HG03571 (cell line): ENCODE measurements at regions not wholly inside any gene's neighbourhood (a gene's known extent, or its start where the extent isn't known, plus 50 kb on each side); places are given as distances from the start of the nearest gene placed in this dataset.

Experiments used
- ATAC-seq: cut with Tn5 transposase; IDR thresholded peaks from one replicate; pipeline ENCODE4 v1.9.1; 2021; ENCODE audit not compliant: unreplicated experiment

GRCh38 chr3:124174910-124175874, 183.3 kb upstream of the ROPN1 start:
- ATAC-seq: no peak

DNA sequence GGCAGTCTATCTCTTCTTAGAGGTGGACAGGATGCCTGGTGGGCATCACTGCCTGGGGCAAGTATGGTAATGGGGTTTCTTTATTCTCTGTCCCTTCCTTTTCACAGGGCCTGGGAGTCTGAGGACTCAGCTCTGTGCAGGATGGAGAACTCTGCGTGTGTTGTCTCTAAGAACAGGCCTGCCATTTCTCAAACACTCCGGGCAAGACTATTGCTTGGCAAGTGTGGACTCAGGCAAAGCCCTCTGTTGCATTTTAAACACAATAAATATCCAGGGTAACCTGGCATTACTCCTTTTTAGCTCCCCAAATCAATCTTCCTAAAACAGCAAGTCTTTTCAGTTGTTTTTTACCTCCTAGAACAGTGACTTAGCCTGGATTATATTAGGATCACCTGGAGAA, 185.1 kb upstream of the ROPN1 start:
- no peak for ATAC-seq

DNA sequence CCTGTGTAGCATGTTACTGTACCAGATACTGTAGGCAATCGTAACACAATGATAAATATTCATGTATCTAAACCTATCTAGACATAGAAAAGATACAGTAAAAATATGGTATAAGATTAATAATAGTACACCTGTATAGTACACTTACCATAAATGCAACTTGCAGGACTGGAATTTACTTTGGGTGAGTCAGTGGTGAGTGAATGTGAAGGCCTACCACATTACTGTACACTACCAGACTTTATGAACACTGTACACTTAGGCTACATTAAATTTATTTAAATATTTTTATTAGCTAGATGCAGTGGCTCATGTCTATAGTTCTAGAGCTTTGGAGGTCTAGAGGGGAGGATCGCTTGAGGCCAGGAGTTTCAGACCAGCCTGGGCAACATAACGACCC, 186.6 kb upstream of the ROPN1 start:
- ATAC-seq: no peak

DNA sequence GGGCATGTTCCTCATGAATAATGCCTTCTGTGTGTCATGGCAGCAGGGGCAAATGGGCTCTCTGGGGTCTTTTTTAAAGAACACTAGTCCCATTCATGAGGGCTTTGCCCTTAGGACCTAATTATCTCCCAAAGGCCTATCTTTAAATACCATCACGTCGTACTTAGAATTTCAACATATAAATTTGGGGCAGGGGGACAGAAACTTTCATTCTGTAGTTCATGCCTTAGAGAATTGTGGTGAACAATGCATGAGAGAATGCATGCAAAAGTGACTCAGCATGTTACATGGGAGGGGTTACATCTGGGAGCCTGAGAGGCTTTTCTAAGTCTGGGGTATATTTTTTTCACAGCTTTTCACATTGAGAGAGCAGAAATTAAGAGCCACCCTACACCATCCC, 208.5 kb upstream of the ROPN1 start:
- ATAC-seq: no peak

DNA sequence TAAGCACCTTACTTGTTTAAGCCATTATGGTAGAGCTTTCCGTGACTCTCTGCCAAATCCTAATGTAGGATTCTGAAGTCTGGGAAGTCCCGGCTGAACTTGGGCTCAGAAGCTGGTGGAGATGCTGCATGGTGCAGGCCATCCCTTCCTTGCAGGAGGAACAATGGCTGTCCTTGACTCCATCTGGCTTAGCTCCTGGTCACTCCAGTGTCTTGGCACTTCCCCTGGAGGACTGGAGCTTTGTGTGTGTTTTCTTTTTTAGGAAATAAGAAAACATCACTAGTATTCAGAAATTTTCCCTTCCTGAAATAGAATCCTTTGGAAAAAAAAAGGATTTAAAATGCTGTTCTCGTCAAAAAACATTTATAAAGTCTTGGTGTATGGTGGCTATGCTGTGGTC, 209.3 kb upstream of the ROPN1 start:
- no peak for ATAC-seq

- ATAC-seq: no peak
Measured at GRCh38 chr3:124201786-124202185, 209.9 kb upstream of the ROPN1 start.

DNA sequence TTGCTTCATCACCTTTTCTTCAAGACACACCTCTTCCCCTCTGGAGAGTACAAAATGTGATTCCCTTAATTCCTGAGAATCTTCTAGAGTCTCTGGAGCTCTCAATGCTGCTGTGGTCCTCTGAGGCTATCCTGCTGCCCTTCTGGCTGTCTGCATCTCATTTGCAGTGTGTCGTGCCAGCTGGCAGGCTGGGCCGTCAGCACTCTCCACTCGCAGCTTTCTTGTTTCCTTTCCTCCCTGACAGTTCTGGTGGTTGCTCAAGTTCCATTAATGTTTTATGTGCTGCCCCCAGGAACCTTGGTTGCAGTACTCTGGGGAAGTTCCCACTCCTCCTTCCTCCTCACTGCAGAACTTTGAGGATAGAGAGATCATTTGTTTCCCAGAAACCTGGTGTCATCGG, 210.8 kb upstream of the ROPN1 start:
- no peak for ATAC-seq

- ATAC-seq: no peak
Measured at GRCh38 chr3:124203292-124203691, 211.4 kb upstream of the ROPN1 start.

DNA sequence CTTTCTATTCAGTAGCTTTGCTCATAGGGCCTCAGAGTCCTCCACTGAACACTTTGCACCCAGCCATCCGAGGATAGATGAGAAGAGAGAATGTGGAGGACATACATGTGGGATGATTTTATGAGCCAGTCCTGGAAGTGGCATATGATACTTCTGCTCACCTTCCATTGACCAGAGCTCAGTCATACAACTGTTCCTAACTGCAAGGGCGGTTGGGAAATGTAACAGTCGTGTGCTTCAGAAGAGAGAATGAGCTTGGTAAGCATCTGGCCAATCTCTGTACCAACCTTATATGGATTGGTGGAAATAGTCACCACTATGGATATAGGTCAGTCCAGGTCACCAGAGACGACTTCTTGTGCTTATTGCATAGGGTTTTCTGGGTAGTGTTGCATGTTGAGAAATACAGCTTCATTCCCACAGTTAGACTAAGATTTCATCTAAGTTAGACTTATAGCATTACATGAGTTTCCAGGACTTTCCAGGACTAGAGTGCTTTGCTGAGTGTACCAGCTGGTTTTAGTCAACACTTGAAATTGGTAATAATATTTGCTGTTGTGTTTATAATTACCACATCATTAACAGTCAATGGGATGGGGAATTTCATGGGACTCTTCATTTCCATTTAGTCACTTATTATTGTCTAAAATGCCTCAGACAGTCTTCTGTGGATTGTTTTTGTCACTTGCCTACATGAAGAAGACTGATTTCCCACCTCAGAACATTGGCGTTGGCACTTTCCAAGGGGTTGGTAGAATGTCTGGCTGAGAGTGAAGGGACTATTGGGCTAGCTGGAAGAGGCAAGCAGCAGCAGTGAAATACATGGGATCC, 214.5 kb upstream of the ROPN1 start:
- no peak for ATAC-seq

- ATAC-seq: no peak
Measured at GRCh38 chr3:124207077-124207476, 215.2 kb upstream of the ROPN1 start.

GRCh38 chr3:124207873-124208485, 216.1 kb upstream of the ROPN1 start:
- peak; percentile 83 for ATAC-seq

DNA sequence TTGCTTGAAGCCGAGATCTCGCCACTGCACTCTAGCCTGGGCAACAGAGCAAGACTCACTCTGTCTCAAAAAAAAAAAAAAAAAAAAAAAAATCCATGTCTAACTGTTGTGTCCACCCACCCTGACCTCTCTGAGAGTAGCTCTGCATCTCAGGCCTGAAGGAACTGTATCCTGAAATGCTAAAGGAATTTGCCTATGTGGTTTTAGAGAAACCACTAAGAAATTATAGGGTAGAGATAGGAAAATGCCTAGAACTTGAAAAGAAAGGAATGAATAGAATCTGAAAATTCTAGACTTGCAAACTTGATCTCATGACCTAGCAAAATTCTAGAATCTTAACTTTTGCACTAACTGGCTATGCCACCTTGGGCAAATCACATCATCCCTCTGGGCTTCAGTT, 217.5 kb upstream of the ROPN1 start:
- no peak for ATAC-seq

DNA sequence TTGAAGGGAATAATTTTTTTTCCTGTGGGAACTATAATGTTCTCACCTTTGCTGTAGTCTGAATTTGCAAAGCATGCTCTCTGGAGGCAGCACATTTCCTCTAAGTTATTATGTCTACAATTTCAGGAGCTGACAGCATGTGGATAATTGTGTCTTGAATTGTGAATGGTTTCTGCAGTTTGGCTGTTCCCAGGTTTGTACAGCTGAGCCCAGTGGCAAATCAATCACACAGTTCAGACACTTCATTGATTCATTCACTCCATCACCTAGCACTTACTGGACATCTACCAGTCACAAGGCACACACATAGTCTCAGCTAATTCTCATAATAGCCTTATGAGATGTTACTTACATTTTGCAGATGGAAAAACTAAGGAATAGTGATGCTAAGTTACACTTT, 219.0 kb upstream of the ROPN1 start:
- ATAC-seq: no peak

GRCh38 chr3:124213641-124214040, 221.7 kb upstream of the ROPN1 start:
- no peak for ATAC-seq

DNA sequence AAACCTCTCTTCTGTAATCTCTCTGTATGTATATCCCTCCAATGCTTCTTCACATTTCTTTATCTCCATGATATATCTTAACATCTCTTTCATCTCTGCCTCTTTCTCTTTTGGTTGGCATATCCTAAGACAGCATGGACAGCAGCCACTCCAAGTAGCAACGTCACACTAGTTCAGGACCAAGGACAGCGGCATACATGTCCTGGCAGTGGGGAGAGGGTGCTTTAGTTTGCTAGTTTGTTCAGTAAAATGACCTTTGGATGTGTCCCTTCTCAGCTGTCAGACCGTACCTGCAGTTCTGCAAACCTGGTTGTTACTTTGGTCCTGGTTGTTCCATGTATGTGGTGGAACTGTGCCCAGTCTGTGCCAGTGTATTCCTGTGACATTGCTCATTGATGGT, 225.6 kb upstream of the ROPN1 start:
- no peak for ATAC-seq

DNA sequence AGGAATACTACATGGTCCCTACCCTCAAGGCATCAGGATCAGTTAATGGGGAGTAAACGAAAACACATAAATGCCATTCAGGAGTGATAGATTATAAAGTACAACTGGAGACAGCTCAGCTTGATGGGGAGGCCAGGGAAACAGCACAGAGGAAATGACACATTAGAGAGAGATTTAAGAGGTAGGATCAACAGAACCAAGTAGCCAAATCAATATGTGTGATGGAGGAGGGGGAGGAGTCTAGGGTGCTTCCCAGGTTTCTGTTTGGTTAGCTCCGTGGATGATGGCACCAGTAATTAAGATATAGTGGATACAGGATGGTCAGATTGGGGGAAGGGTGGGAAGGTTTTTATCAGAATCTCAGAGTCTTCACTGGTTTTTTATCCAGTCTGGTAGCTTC, 229.5 kb upstream of the ROPN1 start:
- no peak for ATAC-seq

DNA sequence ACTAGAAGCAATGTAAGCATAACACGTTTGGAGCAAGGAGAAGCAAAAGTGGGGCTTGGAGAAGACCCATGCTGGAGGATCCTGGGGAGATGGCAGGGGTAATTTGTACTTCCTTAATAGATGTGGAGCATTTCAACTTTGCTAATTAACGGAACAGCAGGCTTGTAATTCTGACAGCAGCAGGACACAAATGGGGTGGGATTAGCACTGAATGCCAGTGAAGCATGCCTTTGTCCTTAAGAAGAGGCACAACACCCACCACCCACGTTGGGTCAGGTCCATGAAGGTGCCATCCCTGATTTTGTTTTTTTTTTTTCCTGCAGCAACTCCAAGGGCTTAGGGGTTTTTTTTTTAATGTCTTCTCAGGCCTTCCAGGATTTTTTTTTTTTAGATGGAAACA, 231.9 kb upstream of the ROPN1 start:
- no peak for ATAC-seq

DNA sequence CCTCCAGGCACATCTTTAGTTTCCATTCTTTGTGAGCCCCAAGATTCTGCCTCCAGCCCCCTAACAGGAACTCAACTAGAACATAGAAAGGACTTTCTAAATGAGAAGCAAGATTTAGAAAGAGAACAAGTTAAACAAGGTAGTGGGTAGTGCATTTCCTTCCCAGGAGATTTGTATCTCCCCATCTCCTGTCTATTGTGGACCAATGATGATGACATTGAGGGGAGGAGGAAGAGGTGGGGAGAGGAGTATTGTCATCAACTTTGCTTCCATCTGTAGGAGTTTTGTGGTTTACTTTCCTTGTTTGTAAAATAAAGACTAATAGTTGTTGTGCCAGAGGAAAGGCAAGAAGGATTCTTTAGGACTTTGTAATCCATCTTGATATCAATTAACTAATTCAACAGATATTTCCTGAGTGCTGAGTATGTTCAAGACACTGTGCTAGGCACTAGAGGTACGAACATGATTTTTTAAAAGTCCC, 235.3 kb upstream of the ROPN1 start:
- no peak for ATAC-seq

DNA sequence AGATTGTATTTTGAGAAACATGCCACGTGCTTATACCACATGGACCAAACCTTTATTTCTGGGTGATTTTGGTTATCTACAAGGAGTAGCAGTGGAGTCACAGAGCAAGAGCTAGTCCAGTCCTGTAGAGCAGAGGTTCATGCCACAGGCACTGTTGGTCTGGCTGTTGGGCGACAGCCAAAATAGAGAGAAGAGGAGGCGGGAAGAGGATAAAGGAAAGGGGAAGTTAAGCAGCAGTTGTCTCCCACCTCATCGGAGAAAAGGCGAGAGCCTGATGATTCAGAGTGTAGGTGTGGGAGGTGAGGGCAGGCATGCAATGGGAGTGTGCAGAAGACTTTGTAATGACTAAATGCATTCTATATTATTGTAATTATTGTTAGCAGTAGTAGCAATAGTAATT, 237.5 kb upstream of the ROPN1 start:
- no peak for ATAC-seq

DNA sequence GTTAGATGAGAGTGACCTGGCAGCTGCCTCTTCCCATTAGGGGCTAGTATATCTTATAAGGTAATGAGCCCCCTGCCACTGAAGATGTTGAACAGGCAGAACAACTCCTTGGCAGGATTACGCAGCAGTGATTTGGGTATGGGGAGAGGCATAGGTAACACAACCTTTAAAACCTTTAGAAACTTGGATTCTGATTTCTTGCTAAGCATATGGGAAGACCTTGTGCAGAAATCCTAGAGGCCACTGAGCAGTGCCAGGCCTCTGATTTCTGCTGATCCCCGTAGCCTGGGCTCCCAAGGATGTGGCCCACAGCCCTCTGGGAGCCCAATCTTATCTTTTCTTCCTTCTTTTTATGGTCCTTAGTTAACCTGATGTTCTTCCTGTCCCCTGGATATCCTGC, 237.9 kb upstream of the ROPN1 start:
- no peak for ATAC-seq

DNA sequence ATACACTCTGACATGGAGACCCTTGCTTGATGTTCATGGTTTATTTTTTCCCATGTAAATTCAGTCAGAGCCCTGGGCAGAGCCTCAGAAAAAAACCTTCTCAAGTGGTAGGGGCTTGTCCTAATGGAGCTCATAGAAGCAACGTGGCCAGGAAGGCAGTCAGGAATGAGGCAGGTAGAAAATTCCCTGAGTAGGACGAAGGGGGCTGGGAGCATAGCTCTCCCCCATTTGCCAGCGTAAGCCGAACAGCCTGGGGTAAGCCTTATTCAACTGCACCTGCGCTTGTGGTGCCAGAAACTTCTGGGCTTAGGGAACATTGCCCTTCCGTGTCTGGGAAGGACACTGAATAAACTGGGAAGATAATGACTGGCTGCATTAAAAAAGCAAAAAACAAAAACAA, 238.5 kb upstream of the ROPN1 start:
- no peak for ATAC-seq

DNA sequence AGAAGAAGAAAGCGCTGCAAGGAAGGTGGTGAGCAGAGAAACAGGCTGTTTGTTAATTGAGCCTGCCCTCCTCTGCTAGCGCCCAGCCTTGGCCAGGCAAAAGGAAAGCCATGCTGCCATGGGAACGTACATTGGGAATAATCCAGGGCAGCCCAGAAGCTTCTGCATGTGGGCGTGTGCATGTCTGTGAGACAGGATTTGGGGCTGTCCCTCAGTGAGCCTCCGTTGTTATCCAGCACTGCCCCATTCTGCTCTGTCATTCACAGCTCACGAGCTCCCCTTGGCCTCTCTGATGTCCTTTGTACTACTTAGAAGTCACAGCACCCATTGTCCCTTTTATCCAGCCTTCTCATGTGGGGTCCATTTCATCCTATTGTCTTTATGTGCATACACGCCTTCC, 239.1 kb upstream of the ROPN1 start:
- no peak for ATAC-seq
